Loucy (cell line): ENCODE measurements at regions not wholly inside any gene's neighbourhood (a gene's known extent, or its start where the extent isn't known, plus 50 kb on each side); places are given as distances from the start of the nearest gene placed in this dataset.
A peak's percentile ranks its signal among the peaks of the same experiment; 100 is the strongest.

Experiments
- H2AFZ ChIP-seq: fragments of 200-600 bp; sonication (generic); 2 replicates; pipeline ENCODE4 v1.6.0; 2016; ENCODE audit warnings: antibody characterized with exemption, mild to moderate bottlenecking, low read length, moderate library complexity
- H3F3A ChIP-seq: fragments of 200-600 bp; 2 replicates; pipeline ENCODE4 v1.6.0; 2016; ENCODE audit warnings: antibody characterized with exemption, low read depth, mild to moderate bottlenecking
- H3K27me3 ChIP-seq: fragments of 200-600 bp; sonication (generic); 2 replicates; pipeline ENCODE4 v1.6.1; 2014; ENCODE audit warnings: low read length, mild to moderate bottlenecking; ENCODE audit not compliant: insufficient read depth, poor library complexity, severe bottlenecking
- H3K36me3 ChIP-seq: fragments of 200-600 bp; sonication (generic); 2 replicates; pipeline ENCODE4 v1.6.1; 2016; ENCODE audit warnings: low read length; ENCODE audit not compliant: insufficient read depth
- H3K4me1 ChIP-seq: fragments of 200-600 bp; sonication (generic); 2 replicates; pipeline ENCODE4 v1.5.1; 2014; ENCODE audit warnings: low read length, mild to moderate bottlenecking; ENCODE audit not compliant: insufficient read depth, poor library complexity, severe bottlenecking
- H3K4me2 ChIP-seq: fragments of 200-600 bp; sonication (generic); 2 replicates; pipeline ENCODE4 v1.6.0; 2014; ENCODE audit warnings: antibody characterized with exemption, low read length, low read depth, mild to moderate bottlenecking; ENCODE audit not compliant: poor library complexity, severe bottlenecking
- H3K4me3 ChIP-seq: fragments of 200-600 bp; sonication (generic); 2 replicates; pipeline ENCODE4 v1.5.1; 2014; ENCODE audit warnings: low read length, mild to moderate bottlenecking, mixed read lengths; ENCODE audit not compliant: poor library complexity, severe bottlenecking
- H3K79me2 ChIP-seq: fragments of 200-600 bp; sonication (generic); 2 replicates; pipeline ENCODE4 v1.6.1; 2014; ENCODE audit warnings: low read length; ENCODE audit not compliant: insufficient read depth
- H3K9ac ChIP-seq: fragments of 200-600 bp; sonication (generic); 2 replicates; pipeline ENCODE4 v1.6.0; 2014; ENCODE audit warnings: mild to moderate bottlenecking, low read depth, low read length, moderate library complexity; ENCODE audit not compliant: poor library complexity, severe bottlenecking
- H3K9me2 ChIP-seq: fragments of 200-600 bp; sonication (generic); replicated peaks from 2 replicates; pipeline ENCODE4 v1.6.1; 2016; ENCODE audit warnings: low read depth, low read length, mixed read lengths
- H3K9me3 ChIP-seq: fragments of 200-600 bp; sonication (generic); 2 replicates; pipeline ENCODE4 v1.6.1; 2014; ENCODE audit warnings: mild to moderate bottlenecking, antibody characterized with exemption, low read length, low read depth; ENCODE audit not compliant: insufficient read depth
- H4K20me1 ChIP-seq: fragments of 200-600 bp; sonication (generic); 2 replicates; pipeline ENCODE4 v1.6.0; 2014; ENCODE audit warnings: antibody characterized with exemption, low read length, mild to moderate bottlenecking; ENCODE audit not compliant: insufficient read depth, poor library complexity, severe bottlenecking
- CTCF ChIP-seq: fragments of 200-600 bp; sonication (generic); conservative IDR thresholded peaks from 2 replicates; pipeline ENCODE4 v1.5.1; 2014; ENCODE audit warnings: mild to moderate bottlenecking, antibody characterized with exemption, low read length
- EZH2phosphoT487 ChIP-seq: fragments of 200-600 bp; IDR thresholded peaks from 2 replicates; pipeline ENCODE4 v1.6.1; 2018; ENCODE audit warnings: antibody characterized with exemption, mild to moderate bottlenecking, moderate library complexity, borderline replicate concordance

GRCh38 chr11:98260983-98261382 is 759.8 kb upstream of the CNTN5 start:
- peak; percentile 30 for TF ChIP-seq CTCF
- no peak for TF ChIP-seq EZH2phosphoT487
- Histone ChIP-seq H4K20me1 (no peaks in the 10 kb centered on the region), H3K4me3 (no peak overlapping the region), H3K27me3 (no peaks in the 10 kb centered on the region), H3K79me2 (no peaks in the 10 kb centered on the region), H3K36me3 (no peaks in the 10 kb centered on the region), H3K9ac (no peak overlapping the region), H2AFZ (no peak overlapping the region), H3K4me1 (no peaks in the 10 kb centered on the region), H3K4me2 (no peak overlapping the region), H3F3A (no peaks in the 10 kb centered on the region), H3K9me3 (no peaks in the 10 kb centered on the region), H3K9me2 (no peaks in the 10 kb centered on the region)

- H4K20me1 ChIP-seq: no peaks in the 10 kb centered on the region
- no peak overlapping the region for H3K4me3 ChIP-seq
- no peaks in the 10 kb centered on the region for H3F3A ChIP-seq
- H3K9ac ChIP-seq: no peak overlapping the region
- H2AFZ ChIP-seq: no peak overlapping the region
- H3K36me3 ChIP-seq: no peaks in the 10 kb centered on the region
- H3K27me3 ChIP-seq: no peaks in the 10 kb centered on the region
- TF ChIP-seq EZH2phosphoT487 (no peak), CTCF (no peak)
- no peaks in the 10 kb centered on the region for H3K9me3 ChIP-seq
- no peak overlapping the region for H3K4me2 ChIP-seq
- H3K4me1 ChIP-seq: no peaks in the 10 kb centered on the region
- no peaks in the 10 kb centered on the region for H3K9me2 ChIP-seq
- no peaks in the 10 kb centered on the region for H3K79me2 ChIP-seq
These were observed 743.4 kb upstream of the CNTN5 start for GRCh38 chr11:98277251-98277912.

- Histone ChIP-seq H2AFZ (no peak overlapping the region), H3K36me3 (no peaks in the 10 kb centered on the region), H3K79me2 (no peaks in the 10 kb centered on the region), H3K27me3 (no peaks in the 10 kb centered on the region), H3K4me3 (no peak overlapping the region), H3K9ac (no peak overlapping the region), H3K4me2 (no peak overlapping the region), H4K20me1 (no peaks in the 10 kb centered on the region), H3K9me3 (no peaks in the 10 kb centered on the region), H3F3A (no peaks in the 10 kb centered on the region), H3K4me1 (no peaks in the 10 kb centered on the region), H3K9me2 (no peaks in the 10 kb centered on the region)
- TF ChIP-seq EZH2phosphoT487 (no peak), CTCF (no peak)
These were observed 731.0 kb upstream of the CNTN5 start for GRCh38 chr11:98289617-98290263.
